ENCODE measurements at regions not wholly inside any gene's neighbourhood (a gene's known extent, or its start where the extent isn't known, plus 50 kb on each side); places are given as distances from the start of the nearest gene placed in this dataset.

DNA sequence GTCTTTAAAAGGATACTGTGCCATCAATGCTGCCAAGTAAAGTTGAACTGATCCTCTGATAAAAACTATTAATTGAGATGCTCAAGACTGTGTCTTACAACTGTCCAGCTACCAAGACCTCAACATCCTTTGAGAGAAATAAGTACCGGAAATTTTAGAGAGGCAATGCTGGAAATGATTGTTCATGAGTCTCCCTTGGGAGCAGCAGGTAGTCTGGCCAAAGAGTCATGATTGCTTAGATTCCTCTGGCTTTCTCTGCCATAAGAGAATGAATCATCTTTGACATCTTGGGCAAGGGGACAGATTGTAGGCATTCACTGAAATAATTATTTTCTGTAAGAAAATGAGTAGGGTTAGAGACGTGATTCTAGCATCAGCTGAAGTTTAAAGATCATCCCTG lies 466.6 kb upstream of the DAB2 start:
- no peak for DNase-seq (ENCODE audit: low spot score)

DNA sequence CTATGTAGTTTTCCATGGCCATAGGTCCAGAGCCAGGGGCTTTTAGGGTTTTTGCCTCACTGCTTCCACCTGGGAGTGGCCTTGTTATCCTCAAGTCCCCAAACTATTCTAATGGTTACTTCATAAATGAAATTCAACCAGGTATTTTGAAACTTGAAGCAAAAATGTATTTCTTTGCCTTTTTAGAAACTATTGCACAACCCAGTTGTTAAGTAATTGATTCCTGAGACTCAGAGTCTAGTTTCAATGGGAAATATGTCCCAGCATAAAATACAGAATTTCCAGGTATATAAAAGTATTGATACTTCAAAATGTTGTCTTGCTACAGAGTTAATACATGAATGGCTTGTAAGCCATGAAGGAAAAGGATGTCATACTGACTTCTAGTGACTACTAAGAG lies 456.2 kb upstream of the DAB2 start:
- DNase-seq (ENCODE audit: low spot score), result no peak

DNA sequence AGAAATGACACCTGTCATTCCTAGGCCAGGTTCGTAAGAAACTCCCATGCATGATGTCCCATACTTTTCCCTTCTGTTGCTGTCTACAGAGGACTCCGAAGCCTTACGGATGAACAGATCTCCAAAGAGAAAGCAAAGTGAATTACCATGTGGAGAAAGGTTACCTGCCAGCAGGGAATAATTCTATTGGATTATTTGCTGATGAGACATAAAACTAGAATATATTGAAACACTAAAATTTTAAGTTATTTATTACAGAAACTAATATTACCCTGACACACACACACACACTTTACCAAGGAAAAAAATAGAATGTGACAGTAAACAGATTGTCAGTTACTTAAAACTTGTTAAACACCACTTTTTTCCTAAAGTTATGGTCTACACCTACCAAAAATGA lies 452.7 kb upstream of the DAB2 start:
- no peak for DNase-seq (ENCODE audit: low spot score)

DNA sequence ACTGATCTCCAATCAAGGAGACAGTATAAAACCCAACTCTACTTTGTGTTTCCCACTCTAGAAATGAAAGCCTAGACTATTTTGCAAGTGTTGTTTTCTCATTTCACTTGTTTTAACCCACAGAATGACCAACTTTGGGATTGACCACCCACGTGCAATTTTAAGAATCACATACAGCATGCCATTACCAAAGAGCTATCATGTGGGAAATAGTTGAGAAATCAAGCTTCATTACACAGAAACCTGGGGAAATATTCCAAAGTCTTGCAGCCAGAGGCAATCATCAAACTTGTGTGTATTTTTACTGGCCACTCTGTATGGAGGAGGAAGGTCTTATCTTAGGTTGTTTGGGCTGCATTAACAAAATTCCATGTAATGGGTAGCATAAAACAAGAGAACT lies 451.4 kb upstream of the DAB2 start:
- no peak for DNase-seq (ENCODE audit: low spot score)

DNA sequence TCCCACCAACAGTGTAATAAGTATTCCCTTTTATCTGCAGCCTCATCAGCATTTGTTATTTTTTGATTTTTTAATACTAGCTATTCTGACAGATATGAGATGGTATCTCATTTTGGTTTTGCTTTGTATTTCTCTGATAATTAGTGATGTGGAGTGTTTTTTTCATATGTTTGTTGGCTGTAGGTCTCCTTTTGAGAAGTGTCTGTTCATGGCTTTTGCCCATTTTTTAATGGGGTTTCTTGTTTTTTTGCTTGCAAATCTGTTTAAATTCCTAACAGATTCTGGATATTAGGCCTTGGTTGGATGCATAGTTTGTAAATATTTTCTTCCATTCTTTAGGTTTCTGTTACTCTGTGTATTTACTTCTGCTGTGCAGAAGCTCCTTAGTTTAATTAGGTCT lies 445.4 kb upstream of the DAB2 start:
- DNase-seq (ENCODE audit: low spot score), result no peak

DNA sequence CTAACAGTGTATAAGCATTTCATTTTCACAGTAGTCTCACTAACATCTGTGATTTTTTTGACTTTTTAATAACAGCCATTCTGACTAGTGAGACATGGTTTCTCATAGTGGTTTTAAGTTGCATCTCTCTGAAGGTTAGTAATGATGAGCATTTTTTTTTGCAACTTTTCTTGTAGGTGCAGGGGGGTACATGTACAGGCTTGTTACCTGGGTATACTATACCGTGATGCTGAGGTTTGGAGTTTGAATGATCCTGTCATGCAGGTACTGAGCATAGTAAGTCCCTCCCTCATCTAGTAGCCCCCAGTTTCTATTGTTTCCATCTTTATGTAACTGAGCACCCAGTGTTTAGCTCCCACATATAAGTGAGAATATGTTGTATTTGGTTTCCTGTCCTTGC lies 444.6 kb upstream of the DAB2 start:
- DNase-seq (ENCODE audit: low spot score), result no peak

DNA sequence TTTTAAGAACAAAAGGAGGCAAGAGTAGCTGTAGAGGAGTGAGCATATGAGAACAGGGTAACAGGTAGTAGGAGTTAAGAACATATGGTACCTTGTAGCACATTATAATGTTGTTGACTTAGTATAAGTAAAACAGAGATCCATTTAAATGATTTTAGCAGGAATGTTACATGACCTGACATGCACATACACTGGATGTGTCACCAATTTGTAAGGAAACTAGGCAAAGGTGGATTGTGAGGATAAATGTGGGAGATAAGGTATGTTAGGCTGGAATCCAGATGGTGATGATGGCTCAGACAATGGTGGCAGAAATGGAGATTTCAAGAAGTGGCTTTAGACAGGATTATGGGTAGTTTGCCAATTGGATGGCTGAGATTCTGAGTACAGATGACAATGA lies 443.1 kb upstream of the DAB2 start:
- DNase-seq (ENCODE audit: low spot score), result no peak

DNA sequence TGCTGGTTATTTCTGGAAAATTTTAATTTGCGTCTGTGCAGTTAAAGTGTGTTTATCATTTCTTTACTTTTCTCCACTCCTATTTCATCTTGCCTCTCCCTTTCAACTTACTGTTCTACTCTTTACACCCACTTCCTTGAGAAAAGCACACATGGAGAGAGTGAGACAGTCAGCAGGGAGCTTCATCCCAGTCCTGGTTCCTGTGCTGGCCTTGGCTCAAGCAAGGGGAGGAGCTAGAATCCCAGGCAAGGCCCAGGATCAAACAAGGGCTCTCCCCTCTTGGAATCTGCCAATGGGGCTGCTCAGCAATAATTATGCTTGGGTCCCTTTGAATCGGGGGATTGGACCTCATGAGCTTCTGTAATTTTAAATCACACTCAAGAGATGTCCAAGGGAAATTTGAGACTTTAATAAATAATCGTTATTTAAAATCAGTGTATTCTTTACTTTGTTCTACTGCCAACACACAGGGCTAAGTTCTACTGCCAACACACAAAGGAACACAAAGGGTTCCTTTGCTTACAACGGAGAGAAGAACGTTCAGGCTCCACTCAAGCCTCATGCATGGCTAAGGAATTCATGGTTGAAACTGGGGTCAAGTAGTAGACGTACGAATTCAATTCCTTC lies 439.3 kb upstream of the DAB2 start:
- DNase-seq (ENCODE audit: low spot score), result no peak

DNA sequence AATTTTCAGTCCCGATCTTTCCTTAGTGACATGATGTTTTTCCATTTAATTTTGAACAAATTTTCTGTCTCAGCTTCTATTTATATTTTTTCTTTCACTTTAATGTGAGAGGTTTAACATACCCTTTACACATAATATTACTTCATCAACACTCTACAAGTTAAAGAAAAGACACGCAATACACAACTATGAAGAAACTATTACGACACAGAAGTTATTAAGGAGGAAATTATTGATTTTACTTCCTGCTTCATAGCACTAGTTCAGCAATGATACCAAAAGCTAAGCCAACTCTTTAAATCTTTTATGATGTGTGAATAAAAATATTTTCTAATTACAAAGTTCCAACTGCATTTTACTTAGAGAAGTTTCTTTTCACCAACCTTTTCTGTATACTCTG lies 432.3 kb upstream of the DAB2 start:
- DNase-seq (ENCODE audit: low spot score), result no peak

DNA sequence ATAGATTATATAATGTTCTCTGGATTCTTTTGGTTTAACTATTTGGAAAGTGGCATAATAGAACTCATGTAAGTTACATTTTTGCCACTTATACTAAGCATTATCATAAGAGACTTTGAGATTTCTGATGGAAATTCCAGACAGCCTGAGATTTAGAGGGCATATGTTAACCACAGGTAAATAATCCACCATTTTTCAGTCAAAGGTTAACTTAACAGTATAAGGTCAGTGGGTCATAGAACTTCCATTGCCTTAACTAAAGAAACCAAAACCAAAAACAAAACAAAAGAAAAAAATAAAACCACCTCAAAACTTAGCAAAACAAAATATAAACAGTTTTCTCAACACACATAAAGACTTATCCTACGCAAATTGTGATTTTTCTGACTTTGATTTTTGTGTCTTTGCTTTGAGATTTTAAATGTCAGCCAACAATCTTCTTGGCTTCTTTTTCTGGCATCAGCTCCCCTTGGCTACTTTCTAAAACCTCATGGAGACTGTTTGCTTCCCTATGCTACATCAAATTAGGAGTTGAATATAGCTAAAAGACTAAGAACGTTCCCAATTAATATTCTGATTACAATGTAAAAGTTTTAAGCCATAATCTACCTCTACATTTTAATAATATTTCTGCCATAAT lies 430.1 kb upstream of the DAB2 start:
- no peak for DNase-seq (ENCODE audit: low spot score)

DNA sequence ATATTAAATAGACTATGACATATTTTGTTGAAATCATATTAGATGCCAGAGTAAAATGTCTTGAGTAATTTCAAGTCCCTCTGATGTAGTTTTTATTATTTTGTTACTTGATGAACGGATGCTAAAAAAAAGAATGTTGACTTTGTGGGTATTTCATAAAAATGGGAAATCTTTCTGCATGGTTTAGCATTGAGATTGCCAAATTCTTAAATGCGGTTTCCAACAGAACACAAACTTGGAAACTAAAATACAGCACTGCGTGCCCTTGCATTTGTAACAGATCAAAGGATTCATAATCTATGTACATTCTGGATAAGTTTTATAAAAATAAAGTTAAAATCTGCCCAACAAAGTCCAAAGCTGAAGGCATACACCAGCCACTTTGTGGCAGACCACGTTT lies 425.5 kb upstream of the DAB2 start:
- DNase-seq (ENCODE audit: low spot score), result no peak

DNA sequence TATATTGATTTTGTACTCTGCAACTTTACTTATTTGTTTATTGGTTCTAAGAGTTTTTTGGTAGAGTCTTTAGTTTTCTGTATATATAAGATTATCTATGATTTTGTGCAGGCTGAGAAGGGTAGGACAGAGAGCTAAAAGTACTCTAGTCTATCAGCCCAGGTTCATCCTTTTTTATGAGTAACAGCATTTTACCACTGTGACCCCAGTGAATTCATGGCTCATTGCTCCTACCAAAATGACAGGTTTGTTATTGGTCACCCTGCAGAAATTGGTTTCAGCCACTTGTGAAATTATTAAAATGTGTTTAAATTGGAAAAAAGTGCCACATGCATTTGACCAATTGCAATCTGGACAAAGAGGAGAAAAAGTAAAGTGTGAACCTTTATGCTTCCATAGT lies 421.4 kb upstream of the DAB2 start:
- DNase-seq (ENCODE audit: low spot score), result no peak

DNA sequence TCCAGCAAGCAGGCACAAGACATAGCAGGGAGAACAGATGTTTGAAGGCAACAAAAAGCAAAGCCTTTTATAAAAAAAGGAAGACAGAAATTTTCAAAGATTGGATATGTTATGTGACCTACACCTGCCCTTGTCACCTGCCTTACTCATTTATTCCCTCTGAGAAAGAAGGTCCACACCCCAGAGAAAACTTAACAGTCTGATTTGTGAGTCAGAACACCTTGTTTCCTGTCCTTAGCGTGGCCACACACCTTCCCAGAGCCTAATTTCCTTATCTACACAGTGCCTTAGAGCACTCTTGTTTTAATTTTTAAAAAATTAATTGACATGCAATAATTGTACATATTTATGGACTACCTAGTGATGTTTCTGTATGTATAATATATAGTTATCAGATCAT lies 419.0 kb upstream of the DAB2 start:
- DNase-seq (ENCODE audit: low spot score), result no peak

DNA sequence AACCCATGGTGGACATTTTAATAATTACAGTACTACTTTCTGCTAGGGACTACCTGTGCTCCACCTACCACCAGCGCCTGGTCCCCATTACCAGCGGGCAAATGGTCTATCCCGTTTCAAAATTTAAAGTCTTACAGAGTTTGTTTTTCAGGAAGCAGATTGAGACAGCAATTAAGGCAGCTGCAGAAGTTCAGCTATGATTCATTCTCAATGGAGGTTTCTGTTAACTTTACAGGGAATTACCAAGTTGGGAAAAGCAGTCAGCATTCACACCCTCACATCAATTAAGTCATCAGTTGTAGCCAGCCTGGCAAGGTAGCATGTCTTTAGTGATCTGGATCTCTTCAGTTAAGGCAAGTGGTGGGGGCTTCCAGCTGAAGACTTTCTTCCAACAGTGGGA lies 410.6 kb upstream of the DAB2 start:
- no peak for DNase-seq (ENCODE audit: low spot score)

DNA sequence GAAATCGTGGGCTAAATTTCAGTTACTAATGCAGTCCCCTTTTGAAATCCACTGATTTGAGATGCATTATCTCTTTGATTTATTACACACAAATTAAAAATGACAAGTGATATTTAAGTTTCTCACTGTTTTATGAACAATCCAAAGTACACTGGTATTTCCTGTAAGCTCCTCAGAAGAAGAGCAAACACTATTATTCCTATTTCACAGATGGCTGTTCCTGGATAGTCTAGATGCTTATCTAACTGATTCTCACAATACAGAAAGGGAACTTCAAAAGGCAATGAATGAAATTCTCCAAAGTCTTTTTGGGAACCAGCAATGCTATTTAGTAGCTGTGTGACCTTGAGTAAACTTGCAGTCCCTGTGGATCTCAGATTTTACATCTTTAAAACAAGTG lies 404.7 kb upstream of the DAB2 start:
- no peak for DNase-seq (ENCODE audit: low spot score)

DNA sequence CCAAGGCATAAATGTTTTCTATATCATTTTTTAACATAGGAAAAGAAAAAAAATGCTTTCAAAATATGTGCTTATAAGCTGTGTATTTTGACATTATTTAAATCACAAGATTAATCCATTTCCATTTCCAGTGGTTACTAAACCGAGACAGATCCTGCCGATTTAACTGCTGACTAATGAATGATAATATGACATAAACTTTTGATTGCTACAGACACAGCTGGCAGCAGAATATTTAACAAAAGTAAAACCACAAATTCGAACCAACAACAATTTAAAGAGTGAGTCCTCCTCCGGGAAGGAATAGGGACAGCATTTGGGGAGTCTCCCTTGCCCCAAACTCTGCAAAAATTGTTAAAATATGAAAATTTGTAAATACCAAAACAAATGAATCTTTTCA lies 401.3 kb upstream of the DAB2 start:
- no peak for DNase-seq (ENCODE audit: low spot score)

DNA sequence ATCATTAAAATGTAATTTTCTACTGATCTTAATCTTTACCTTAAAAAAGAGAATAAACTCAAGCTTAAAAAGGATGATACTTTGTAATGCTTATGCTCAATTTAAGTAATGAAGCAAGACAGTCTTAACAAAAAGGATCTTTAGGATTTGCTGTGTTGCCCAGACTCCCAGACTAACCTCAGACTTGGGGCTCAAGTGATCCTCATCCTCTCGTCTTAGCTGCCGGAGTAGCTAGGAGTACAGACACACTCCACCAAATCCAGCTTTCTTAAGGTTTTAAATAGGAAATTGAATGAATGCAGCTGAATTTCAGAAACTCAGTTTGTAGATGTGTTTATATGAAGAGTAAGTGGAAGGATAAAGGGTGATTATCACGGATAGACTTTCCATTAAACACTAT lies 400.5 kb upstream of the DAB2 start:
- no peak for DNase-seq (ENCODE audit: low spot score)

DNA sequence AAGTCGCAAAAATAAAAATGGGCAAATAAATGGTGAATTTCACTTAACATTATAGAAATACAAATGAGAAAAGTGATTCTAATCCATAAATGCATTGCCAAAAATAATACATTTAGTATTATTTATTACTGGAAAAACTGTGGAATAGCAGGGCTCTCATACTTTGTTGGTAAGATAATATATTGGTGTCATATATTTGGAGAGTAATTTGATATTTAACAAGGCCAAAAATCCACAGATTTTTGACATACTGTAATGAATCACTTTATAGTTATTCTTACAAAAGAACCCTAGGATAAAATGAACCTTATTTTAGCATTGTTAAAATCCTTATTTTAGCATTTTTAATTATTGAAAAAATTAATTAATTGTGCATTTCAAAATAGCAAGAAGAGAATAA lies 397.2 kb upstream of the DAB2 start:
- no peak for DNase-seq (ENCODE audit: low spot score)

DNA sequence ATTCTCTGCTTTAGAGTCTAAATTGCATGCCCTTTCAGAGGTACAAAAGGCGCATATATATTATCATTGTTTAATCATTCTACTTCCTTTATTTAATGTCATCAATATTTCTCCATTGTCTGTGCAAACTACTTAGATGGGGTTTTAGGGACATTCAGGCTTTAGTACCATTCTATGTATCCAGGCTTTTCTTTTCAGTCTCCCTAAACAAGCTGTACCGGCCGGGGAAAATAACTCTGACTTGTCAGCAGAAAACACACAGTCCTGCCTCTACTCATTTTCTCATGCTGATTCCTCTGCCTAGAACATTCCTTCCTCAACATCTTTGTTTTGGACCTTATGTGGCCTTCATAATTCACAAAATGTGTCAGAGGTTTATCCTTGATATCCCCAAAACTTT lies 392.1 kb upstream of the DAB2 start:
- no peak for DNase-seq (ENCODE audit: low spot score)

DNA sequence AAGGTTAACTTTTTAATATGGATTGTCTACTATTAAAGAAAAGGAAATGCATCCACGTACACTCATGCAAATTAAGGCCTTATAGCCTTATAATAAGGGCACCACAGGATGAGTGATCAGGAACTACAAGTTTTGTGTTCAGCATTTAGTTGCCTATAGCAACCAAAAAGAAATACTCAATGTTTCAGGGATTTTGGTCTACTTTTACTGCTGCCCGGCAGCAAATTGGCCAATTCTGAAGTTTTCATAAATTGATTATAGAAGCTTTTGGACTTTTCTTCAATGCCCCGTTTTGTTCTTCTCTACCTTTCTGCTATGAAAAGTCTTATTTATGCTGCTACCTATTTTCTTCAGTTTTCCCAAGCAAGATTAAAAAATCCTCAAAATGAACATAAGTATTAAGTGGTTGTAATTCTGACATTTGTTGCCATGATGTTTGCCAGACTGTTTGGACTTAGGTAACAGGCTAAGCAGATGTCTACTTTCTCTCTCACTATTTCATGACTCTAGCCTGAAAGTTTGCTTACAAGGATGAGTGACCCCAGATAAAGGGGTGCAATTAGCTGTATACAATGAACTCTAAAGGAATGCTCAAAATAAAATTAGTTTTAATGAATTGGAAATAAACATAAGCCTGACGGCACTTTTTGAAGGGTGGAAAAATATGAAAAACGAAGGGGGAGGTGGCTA lies 391.5 kb upstream of the DAB2 start:
- DNase-seq (ENCODE audit: low spot score), result no peak

DNA sequence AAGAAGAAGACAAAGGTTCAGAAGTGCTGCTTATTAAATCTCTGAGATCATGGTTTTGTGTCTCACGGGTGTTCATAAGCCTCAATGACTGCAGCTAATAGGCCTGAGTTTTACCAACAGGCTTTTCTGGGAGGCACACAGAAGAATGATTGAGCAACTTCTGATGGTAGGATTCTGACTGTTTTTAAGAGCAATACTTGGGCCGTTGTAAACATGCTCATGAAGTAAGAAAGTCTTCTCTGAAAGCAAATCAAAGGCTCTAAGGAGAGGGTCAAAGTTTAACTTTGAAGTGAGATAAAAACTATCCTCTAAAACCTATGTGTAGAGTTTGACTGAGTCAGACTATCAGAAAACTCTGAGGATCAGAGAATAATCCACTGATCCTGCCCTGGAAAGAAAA lies 390.9 kb upstream of the DAB2 start:
- no peak for DNase-seq (ENCODE audit: low spot score)

DNA sequence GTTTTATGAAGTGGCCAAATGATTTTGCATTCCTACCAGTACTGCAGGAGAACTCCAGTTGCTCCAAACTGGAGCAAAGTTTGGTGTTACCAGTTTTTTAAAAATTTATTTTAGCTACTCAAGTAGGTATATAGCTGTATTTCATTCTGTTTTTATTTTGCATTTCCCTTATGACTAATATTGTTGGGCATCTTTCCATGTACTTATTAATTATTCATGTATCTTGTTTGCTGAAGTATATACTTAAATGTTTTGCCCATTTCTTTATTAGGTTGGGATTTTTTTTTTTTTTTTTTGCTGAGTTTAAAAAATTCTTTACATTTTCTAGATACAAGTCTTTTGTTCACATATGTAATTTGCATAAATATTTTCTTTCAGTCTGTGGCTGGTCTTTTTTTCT lies 386.6 kb upstream of the DAB2 start:
- DNase-seq (ENCODE audit: low spot score), result no peak

DNA sequence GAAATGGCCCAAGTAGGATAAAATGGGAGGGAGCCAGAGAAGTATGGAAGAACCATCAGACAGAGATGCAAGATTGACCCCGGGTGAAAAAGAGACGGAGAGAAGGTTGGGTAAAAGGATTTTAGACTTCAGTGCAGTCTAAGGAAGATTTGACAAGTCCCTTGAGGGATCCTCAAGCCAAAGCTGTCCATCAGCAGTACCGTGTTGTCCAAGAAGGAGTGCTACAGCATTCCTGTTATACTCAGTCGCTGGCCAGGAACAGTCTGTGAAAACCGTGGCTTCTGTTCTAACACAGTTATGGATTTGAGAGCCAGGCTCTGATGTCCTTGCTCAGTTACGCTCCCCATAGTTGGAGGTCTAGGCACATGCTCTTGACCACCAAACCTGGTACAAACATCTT lies 383.9 kb upstream of the DAB2 start:
- no peak for DNase-seq (ENCODE audit: low spot score)

DNA sequence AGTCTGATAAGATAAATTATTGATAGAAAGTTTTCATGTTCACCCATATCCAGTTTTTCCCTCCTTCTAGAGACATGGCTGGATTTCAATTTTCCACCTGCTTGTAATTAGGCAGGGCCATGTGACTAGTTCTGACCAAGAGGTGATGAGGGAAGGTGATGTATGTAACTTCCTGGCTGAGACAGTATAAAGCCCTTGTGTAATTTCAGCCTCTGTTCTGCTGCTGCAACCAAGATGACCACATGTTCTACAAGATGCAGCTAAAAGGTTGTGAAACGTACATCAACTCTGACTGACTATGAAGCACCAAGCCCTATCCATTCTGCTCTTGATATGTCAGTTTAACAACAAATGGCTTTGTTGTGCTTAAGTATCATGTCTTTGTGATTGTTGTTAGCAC lies 376.5 kb upstream of the DAB2 start:
- no peak for DNase-seq (ENCODE audit: low spot score)
